Heart left ventricle (tissue), 16 donors: ENCODE measurements at regions not wholly inside any gene's neighbourhood (a gene's known extent, or its start where the extent isn't known, plus 50 kb on each side); places are given as distances from the start of the nearest gene placed in this dataset.

ENCODE experiments used
- ATAC-seq, 4 donors: fragments of 200-7000 bp; cut with Tn5 transposase; one replicate each; pipeline ENCODE4 v1.9.1; 2020 to 2022; ENCODE audit warnings: moderate library complexity in 4 of 4, mild to moderate bottlenecking in 3 of 4, moderate number of reproducible peaks in 1 of 4
- DNase-seq, 5 donors: peaks; one replicate each; pipeline ENCODE4 v3.0.0-alpha.2; 2020
- H3K27ac ChIP-seq, 12 donors: fragments of 200-600 bp; sonication (generic) in 4 of 12; one replicate each; pipeline versions ENCODE4 v1.5.0 to v1.8.0; 2016 to 2022; ENCODE audit warnings: mild to moderate bottlenecking in 2 of 12
- H3K27me3 ChIP-seq, 9 donors: fragments of 200-600 bp; sonication (generic) in 2 of 9; one replicate each; pipeline versions ENCODE4 v1.5.1 to v1.8.0; 2016 to 2022; ENCODE audit warnings: mild to moderate bottlenecking in 3 of 9
- H3K36me3 ChIP-seq, 9 donors: fragments of 200-600 bp; sonication (generic) in 2 of 9; one replicate each; pipeline versions ENCODE4 v1.5.0 to v1.8.0; 2018 to 2022; ENCODE audit warnings: mild to moderate bottlenecking in 2 of 9
- H3K4me1 ChIP-seq, 12 donors: fragments of 200-600 bp; sonication (generic) in 4 of 12; one replicate each; pipeline versions ENCODE4 v1.5.0 to v1.8.0; 2016 to 2022; ENCODE audit warnings: mild to moderate bottlenecking in 3 of 12
- H3K4me3 ChIP-seq, 12 donors: fragments of 200-600 bp; sonication (generic) in 4 of 12; one replicate each; pipeline versions ENCODE4 v1.5.0 to v1.8.0; 2017 to 2022; ENCODE audit warnings: mild to moderate bottlenecking in 9 of 12, moderate library complexity in 4 of 12
- H3K9me3 ChIP-seq, 12 donors: fragments of 200-600 bp; sonication (generic) in 4 of 12; one replicate each; pipeline versions ENCODE4 v1.5.0 to v1.8.0; 2016 to 2022; ENCODE audit warnings: mild to moderate bottlenecking in 1 of 12
- CTCF ChIP-seq, 12 donors: fragments of 200-600 bp; sonication (generic) in 4 of 12; IDR thresholded peaks; one replicate each; pipeline versions ENCODE4 v1.5.0 to v1.8.0; 2018 to 2022; ENCODE audit warnings: antibody characterized with exemption in 12 of 12, mild to moderate bottlenecking in 5 of 12
- POLR2A ChIP-seq, 2 donors: fragments of 450-650 bp; IDR thresholded peaks; one replicate each; pipeline ENCODE4 v1.6.1; 2017; ENCODE audit warnings: antibody characterized with exemption in 2 of 2, mild to moderate bottlenecking in 2 of 2, moderate library complexity in 2 of 2
- WGBS, 4 donors: extraction: QIAGEN DNeasy Blood & Tissue Kit in 2 of 4; methylation state at CpG; one replicate each; pipeline versions ENCODE4 v1.1.5 to v1.1.7; 2013 to 2018; 5-methylcytosine and 5-hydroxymethylcytosine counted together
- intact Hi-C, 10 donors: fragments of 100-400 bp; cut with DNase I; formaldehyde crosslinking; loops; one replicate each; pipeline versions ENCODE4 v1.11.1 to v1.14.2; 2022
- donor health status: ischemic (EF 13 %, LVEDD 7.1; RV severe dilation, severe dysfunction).
- donor health status: healthy with polysubstance abuse.
- donor health status: DM: no; HTN: yes; CAD: no.
- donor health status: DM: no; HTN: no; CAD: no.
- donor health status: ischemic (EF 25% LVEDD 6.9; RV normal size, moderate dysfunction).
- donor health status: ischemic (EF 25% LVEDD 5.7; RV mildly dilated, moderate dysfunction).
- donor health status: healthy.
- donor health status: DM: yes; HTN: yes; CAD: no.
- donor health status: ischemic (EF 35%, LVEDD 5.7; RV mildly dilated, moderate dysfunction).
- donor health status: nonischemic (EF 11% LVEDD 7.7; RV severe dilation, severe dysfunction).
- donor health status: DM: yes; HTN: yes; CAD: no.
- donor health status: PGD.
- donor health status: ischemic (EF 29% LVEDD 5.4; RV normal size, mild dysfunction).
- donor health status: nonischemic (EF 23%, LVEDD 6.1; RV moderate dilation, normal function).

- H3K27me3 ChIP-seq: no peaks in the 10 kb centered on the region
- H3K4me3 ChIP-seq: no peak overlapping the region
- WGBS, 4 donors: 65 to 77% (median 71%) methylated on average over 2 of the region's 2 CpGs
- no peaks in the 10 kb centered on the region for H3K36me3 ChIP-seq
- TF ChIP-seq CTCF (IDR thresholded peaks at IDR 0.05) (no peak), POLR2A (IDR thresholded peaks at IDR 0.05) (no peak)
- H3K9me3 ChIP-seq: no peaks in the 10 kb centered on the region
- peaks cover 0 to 4% (median 0%) of the 10 kb centered on the region in 12 donors for H3K4me1 ChIP-seq
- no peak for ATAC-seq
- intact Hi-C loops: no loop called here
- DNase-seq: no peak
- no peak overlapping the region for H3K27ac ChIP-seq
These were observed 320.2 kb downstream of the TMEM161B start for GRCh38 chr5:87948486-87948885.

- no peaks in the 10 kb centered on the region for H3K36me3 ChIP-seq
- ATAC-seq: no peak
These were observed 322.4 kb downstream of the TMEM161B start for GRCh38 chr5:87946271-87946670.

DNA sequence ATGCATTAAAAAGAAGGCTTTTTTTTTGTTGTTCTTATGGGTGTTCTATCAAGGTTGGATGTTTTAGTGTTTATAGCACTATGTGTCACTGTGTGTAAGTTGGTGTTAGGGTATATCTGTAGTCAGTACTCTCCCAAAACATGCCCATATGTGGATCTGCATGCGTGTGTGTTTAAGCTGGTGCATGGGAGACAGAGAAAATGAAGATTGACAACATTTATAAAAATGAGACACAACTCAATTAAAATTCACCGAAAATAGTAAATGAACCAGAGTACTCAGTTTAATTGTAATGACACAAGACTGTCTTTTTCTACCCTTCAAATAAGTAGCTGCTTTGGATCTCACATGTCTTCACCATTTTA lies 323.4 kb downstream of the TMEM161B start:
- intact Hi-C loops: no loop called here
- no peak for TF ChIP-seq POLR2A (IDR thresholded peaks at IDR 0.05)
- TF ChIP-seq CTCF (IDR thresholded peaks at IDR 0.05): no peak
- WGBS, 4 donors: 85 to 94% (median 89%) methylated on average over 2 of the region's 2 CpGs
- DNase-seq: no peak
- H3K4me3 ChIP-seq: no peak overlapping the region
- no peaks in the 10 kb centered on the region for H3K36me3 ChIP-seq
- H3K27me3 ChIP-seq: no peaks in the 10 kb centered on the region
- no peaks in the 10 kb centered on the region for H3K9me3 ChIP-seq
- H3K4me1 ChIP-seq: peaks cover 0 to 3% (median 0%) of the 10 kb centered on the region in 12 donors
- no peak for ATAC-seq
- no peak overlapping the region for H3K27ac ChIP-seq

More at GRCh38 chr5:87946271-87946670, 322.4 kb downstream of the TMEM161B start:
- no peaks in the 10 kb centered on the region for H3K27me3 ChIP-seq
- H3K9me3 ChIP-seq: no peaks in the 10 kb centered on the region
- intact Hi-C loops: no loop called here
- WGBS, 4 donors: 50 to 62% (median 54%) methylated on average over 4 of the region's 4 CpGs
- H3K4me1 ChIP-seq: peaks cover 0 to 4% (median 0%) of the 10 kb centered on the region in 12 donors
- no peak overlapping the region for H3K4me3 ChIP-seq
- no peak overlapping the region for H3K27ac ChIP-seq
- TF ChIP-seq POLR2A (IDR thresholded peaks at IDR 0.05) (no peak), CTCF (IDR thresholded peaks at IDR 0.05) (no peak)
- no peak for DNase-seq

DNA sequence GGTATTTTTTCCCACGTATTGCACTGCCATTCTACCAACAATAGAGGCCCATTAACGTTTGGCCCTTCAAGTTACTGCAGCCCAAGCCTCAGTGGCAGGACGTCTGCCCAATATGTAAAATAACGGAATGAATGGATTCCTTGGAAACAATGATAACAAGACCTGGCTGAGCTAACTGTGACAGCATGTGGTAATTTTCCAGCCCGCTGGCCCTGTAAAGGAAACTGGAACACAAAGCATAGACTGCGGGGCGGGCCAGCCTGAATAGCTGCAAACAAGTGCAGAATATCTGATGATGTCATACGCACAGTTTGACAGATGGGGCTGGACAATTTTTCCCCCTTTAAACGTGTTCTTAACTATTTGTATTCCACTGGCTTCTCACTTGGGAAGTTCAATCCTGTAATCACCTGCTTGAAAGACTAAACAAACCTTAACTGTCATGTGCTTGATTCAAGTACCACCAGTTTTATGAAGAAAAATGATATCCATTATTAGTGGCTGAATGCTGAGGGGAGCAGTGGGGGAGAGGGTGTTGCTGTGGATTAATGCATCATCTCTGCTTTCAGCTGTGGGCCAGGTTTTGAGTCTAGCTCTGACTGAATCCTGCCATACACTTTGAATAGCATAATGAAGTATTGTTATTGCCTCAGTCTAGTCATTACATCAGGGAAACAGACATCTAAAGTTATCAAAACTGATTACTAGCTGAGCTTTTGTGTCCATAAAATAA lies 323.9 kb downstream of the TMEM161B start:
- DNase-seq: peak; percentile 29 to 61 (median 51)
- Histone ChIP-seq H3K36me3 (no peaks in the 10 kb centered on the region), H3K4me1 (peaks cover 0 to 3% (median 0%) of the 10 kb centered on the region in 12 donors), H3K27ac (peak overlapping the region in 1 of 12 donors; percentile 26), H3K9me3 (no peaks in the 10 kb centered on the region), H3K27me3 (no peaks in the 10 kb centered on the region), H3K4me3 (no peak overlapping the region)
- intact Hi-C loops: no loop called here
- ATAC-seq: peak; percentile 58 to 90 (median 68)
- TF ChIP-seq POLR2A (IDR thresholded peaks at IDR 0.05) (no peak), CTCF (IDR thresholded peaks at IDR 0.05) (no peak)
- 17 to 26% (median 24%) methylated on average over 9 of the region's 9 CpGs for WGBS, 4 donors
